ENCODE measurements at regions not wholly inside any gene's neighbourhood (a gene's known extent, or its start where the extent isn't known, plus 50 kb on each side); places are given as distances from the start of the nearest gene placed in this dataset.

- Histone ChIP-seq H3K9ac (ENCODE audit: low read length) (peak overlapping the region; percentile 52; the same call in 1 of the 2 replicates), H3K4me3 (ENCODE audit: low read length) (peak overlapping the region; percentile 32), H3K4me2 (ENCODE audit: low read length) (peak overlapping the region; percentile 71), H3K9me3 (ENCODE audit: insufficient read depth, low read length) (0 out of 2 replicates have a peak, but pooled peaks cover 14% of the 10 kb centered on the region), H3K79me2 (ENCODE audit: low read length) (no peaks in the 10 kb centered on the region), H2AFZ (ENCODE audit: low read depth, low read length) (peak overlapping the region; percentile 10; the same call in 1 of the 2 replicates), H4K20me1 (ENCODE audit: insufficient read depth, low read length) (no peaks in the 10 kb centered on the region), H3K27me3 (ENCODE audit: low read depth, low read length) (no peaks in the 10 kb centered on the region), H3K36me3 (replicated peaks; ENCODE audit: low read depth, low read length) (peaks cover 8% of the 10 kb centered on the region), H3K4me1 (ENCODE audit: low read length) (peaks cover 38% of the 10 kb centered on the region), H3K27ac (ENCODE audit: low read length) (peak overlapping the region; percentile 91)
- no peak for TF ChIP-seq EZH2phosphoT487 (IDR thresholded peaks at IDR 0.05; ENCODE audit: low read depth)
- TF ChIP-seq, protein P1, sequence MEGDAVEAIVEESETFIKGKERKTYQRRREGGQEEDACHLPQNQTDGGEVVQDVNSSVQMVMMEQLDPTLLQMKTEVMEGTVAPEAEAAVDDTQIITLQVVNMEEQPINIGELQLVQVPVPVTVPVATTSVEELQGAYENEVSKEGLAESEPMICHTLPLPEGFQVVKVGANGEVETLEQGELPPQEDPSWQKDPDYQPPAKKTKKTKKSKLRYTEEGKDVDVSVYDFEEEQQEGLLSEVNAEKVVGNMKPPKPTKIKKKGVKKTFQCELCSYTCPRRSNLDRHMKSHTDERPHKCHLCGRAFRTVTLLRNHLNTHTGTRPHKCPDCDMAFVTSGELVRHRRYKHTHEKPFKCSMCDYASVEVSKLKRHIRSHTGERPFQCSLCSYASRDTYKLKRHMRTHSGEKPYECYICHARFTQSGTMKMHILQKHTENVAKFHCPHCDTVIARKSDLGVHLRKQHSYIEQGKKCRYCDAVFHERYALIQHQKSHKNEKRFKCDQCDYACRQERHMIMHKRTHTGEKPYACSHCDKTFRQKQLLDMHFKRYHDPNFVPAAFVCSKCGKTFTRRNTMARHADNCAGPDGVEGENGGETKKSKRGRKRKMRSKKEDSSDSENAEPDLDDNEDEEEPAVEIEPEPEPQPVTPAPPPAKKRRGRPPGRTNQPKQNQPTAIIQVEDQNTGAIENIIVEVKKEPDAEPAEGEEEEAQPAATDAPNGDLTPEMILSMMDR (IDR thresholded peaks at IDR 0.05; ENCODE audit: low read depth, low read length) = no peak
Measured at GRCh38 chr12:14156606-14157005, 175.2 kb upstream of the GRIN2B start.

DNA sequence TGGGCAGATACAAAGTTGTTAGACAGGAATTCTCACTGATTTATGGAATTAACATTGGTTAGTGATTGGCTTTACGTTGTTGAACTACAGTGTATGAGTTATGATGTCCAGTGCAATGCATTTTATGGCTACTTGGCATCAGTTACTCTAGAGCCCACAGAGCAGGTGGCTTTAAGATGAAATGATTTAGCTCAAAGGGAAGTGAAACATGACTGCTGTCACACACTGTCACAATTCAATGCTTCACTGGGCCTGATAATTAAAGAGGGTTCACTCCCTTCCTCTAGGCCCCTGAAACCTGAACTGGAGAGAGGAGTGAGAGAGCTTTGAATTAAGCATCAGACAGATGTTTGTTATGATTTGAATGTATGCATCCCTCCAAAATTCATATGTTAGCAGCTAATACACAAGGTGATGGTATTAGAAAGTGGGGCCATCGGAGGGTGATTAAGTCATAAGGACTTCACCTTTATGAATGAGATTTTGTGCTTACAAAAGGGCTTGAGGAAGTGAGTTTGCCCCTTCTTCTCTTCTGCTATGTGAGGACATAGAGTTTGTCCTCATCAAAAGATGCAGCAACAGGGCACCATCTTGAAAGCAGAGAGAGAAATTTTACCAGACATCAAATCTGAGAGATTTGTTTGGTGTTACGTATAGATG, 175.8 kb upstream of the GRIN2B start:
- H3K4me2 ChIP-seq (ENCODE audit: low read length) = peak overlapping the region; percentile 71
- H3K9me3 ChIP-seq (ENCODE audit: insufficient read depth, low read length) = 0 out of 2 replicates have a peak, but pooled peaks cover 14% of the 10 kb centered on the region
- peaks cover 38% of the 10 kb centered on the region for H3K4me1 ChIP-seq (ENCODE audit: low read length)
- H3K9ac ChIP-seq (ENCODE audit: low read length) = peak overlapping the region; percentile 52
- no peaks in the 10 kb centered on the region for H3K27me3 ChIP-seq (ENCODE audit: low read depth, low read length)
- peak overlapping the region; percentile 22; the same call in 1 of the 2 replicates for H2AFZ ChIP-seq (ENCODE audit: low read depth, low read length)
- H3K36me3 ChIP-seq (replicated peaks; ENCODE audit: low read depth, low read length) = peaks cover 8% of the 10 kb centered on the region
- peak overlapping the region; percentile 91 for H3K27ac ChIP-seq (ENCODE audit: low read length)
- H4K20me1 ChIP-seq (ENCODE audit: insufficient read depth, low read length) = no peaks in the 10 kb centered on the region
- H3K79me2 ChIP-seq (ENCODE audit: low read length) = no peaks in the 10 kb centered on the region
- TF ChIP-seq, protein P1 (IDR thresholded peaks at IDR 0.05; ENCODE audit: low read depth, low read length) = no peak
- TF ChIP-seq EZH2phosphoT487 (IDR thresholded peaks at IDR 0.05; ENCODE audit: low read depth) = peak; percentile 64; the same call in 1 of the 2 replicates
- peak overlapping the region; percentile 34 for H3K4me3 ChIP-seq (ENCODE audit: low read length)

GRCh38 chr12:14164266-14164665, 182.9 kb upstream of the GRIN2B start:
- H3K4me2 ChIP-seq (ENCODE audit: low read length) = no peak overlapping the region
- no peak overlapping the region for H3K9ac ChIP-seq (ENCODE audit: low read length)

GRCh38 chr12:14167005-14167628, 185.7 kb upstream of the GRIN2B start:
- Histone ChIP-seq H3K9me3 (ENCODE audit: insufficient read depth, low read length) (no peaks in the 10 kb centered on the region), H3K27me3 (ENCODE audit: low read depth, low read length) (no peaks in the 10 kb centered on the region), H3K9ac (ENCODE audit: low read length) (no peak overlapping the region), H3K4me3 (ENCODE audit: low read length) (no peak overlapping the region), H3K27ac (ENCODE audit: low read length) (no peak overlapping the region), H4K20me1 (ENCODE audit: insufficient read depth, low read length) (no peaks in the 10 kb centered on the region), H3K4me2 (ENCODE audit: low read length) (peak overlapping the region; percentile 47), H3K79me2 (ENCODE audit: low read length) (no peaks in the 10 kb centered on the region), H3K4me1 (ENCODE audit: low read length) (peaks cover 19% of the 10 kb centered on the region), H3K36me3 (replicated peaks; ENCODE audit: low read depth, low read length) (no peaks in the 10 kb centered on the region), H2AFZ (ENCODE audit: low read depth, low read length) (no peak overlapping the region)
- TF ChIP-seq EZH2phosphoT487 (IDR thresholded peaks at IDR 0.05; ENCODE audit: low read depth) = no peak
- TF ChIP-seq, protein P1 (IDR thresholded peaks at IDR 0.05; ENCODE audit: low read depth, low read length) = peak; percentile 98

More at GRCh38 chr12:14164266-14164665, 182.9 kb upstream of the GRIN2B start:
- Histone ChIP-seq H4K20me1 (ENCODE audit: insufficient read depth, low read length) (no peaks in the 10 kb centered on the region), H3K9me3 (ENCODE audit: insufficient read depth, low read length) (no peaks in the 10 kb centered on the region), H3K36me3 (replicated peaks; ENCODE audit: low read depth, low read length) (no peaks in the 10 kb centered on the region), H3K4me3 (ENCODE audit: low read length) (no peak overlapping the region), H3K79me2 (ENCODE audit: low read length) (no peaks in the 10 kb centered on the region), H3K27ac (ENCODE audit: low read length) (no peak overlapping the region), H3K4me1 (ENCODE audit: low read length) (peaks cover 2% of the 10 kb centered on the region; the same call in 1 of the 2 replicates), H3K27me3 (ENCODE audit: low read depth, low read length) (no peaks in the 10 kb centered on the region), H2AFZ (ENCODE audit: low read depth, low read length) (no peak overlapping the region)
- TF ChIP-seq, protein P1 (IDR thresholded peaks at IDR 0.05; ENCODE audit: low read depth, low read length) = no peak
- TF ChIP-seq EZH2phosphoT487 (IDR thresholded peaks at IDR 0.05; ENCODE audit: low read depth) = no peak

All from OCI-LY3 (cell line).